HG03175 (cell line): ENCODE measurements at regions not wholly inside any gene's neighbourhood (a gene's known extent, or its start where the extent isn't known, plus 50 kb on each side); places are given as distances from the start of the nearest gene placed in this dataset.
"Not testable (repeated sequence)": the region's sequence is repeated elsewhere in the genome, so short reads cannot be mapped to it uniquely, and the experiment has no call there.

ENCODE experiments used
- ATAC-seq: cut with Tn5 transposase; IDR thresholded peaks from one replicate; pipeline ENCODE4 v1.9.1; 2021; ENCODE audit warnings: mild to moderate bottlenecking, moderate library complexity; ENCODE audit not compliant: unreplicated experiment

- no peak for ATAC-seq
Observed at GRCh38 chr1:169047074-169047473, 59.4 kb upstream of the ATP1B1 start.

DNA sequence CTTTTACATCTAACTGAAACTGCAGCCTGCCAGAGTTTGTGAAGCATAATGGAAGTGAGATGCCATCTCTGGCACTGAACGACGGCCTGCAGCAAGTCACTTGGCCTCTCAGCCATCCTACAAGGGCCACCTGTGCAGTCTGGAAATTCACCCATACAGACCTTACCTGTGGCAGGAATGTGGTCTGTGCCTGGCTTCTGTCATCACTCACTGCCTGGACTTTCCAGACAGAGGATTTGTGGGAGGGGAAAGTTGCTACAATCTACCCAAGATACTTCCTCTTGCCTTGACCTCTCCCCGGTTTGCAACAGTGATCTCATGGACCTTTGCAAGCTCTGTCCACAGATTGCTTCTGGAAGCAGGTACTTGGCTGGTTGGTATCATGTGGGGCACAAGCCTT lies 58.4 kb upstream of the ATP1B1 start:
- ATAC-seq, result no peak

DNA sequence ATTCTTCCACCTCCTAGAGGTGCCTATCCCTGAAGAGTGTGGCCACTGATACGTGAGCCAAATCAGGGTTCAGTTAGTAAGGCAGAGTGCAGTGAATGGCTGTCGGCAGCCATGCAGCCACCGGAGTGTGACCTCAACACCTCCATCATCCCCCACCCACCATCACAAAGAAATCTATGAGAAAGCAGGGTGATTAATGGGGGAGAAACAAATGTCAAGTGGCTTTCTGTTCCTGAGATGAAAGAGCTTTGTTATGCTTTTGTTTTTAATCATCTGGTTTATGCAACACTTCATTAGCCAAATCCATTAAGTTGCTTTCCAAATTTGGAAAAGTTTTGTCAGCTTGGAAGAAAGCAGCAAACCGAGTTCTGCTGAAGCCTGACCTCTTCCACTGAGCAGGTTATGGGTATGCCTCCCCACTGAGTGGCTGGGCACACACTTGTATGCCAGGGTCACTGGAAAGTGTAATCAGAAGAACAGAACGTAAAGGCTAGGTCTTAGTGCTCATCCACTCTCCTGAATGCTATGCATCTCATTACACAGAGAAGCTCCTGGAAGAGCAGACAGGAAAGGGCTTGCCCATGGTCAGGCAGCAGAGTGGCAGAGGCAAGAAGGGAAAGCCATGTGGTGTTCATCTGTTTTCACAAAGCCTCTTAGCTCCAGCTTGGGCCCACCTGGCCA lies 57.1 kb upstream of the ATP1B1 start:
- no peak for ATAC-seq

- no peak for ATAC-seq
Observed at GRCh38 chr1:169051171-169051570, 55.3 kb upstream of the ATP1B1 start.

- ATAC-seq, result not testable (repeated sequence)
Observed at GRCh38 chr1:169052171-169052570, 54.3 kb upstream of the ATP1B1 start.

DNA sequence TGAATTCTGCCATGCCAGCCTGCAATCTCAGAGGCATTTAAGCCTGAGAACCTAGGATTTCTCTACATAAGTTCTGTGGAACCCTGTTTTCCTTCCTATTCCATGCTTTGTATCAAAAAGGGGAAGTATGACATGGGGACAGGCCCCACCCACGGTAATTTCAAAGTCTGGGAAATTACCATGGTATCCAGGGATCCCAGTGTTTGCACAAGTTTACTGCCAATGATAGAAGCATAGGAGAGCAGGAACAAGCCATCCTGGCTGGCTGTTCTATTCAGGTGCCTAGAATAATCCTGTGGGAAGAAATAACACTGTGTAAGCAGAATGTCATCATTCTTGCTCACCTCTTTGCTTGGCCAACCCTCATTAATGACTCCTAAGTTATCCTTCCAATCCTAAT lies 53.8 kb upstream of the ATP1B1 start:
- ATAC-seq, result no peak

GRCh38 chr1:169053196-169053595 lies 53.3 kb upstream of the ATP1B1 start:
- no peak for ATAC-seq
